GM23248 (cell line): ENCODE measurements at regions not wholly inside any gene's neighbourhood (a gene's known extent, or its start where the extent isn't known, plus 50 kb on each side); places are given as distances from the start of the nearest gene placed in this dataset.

Source experiments
- EZH2 ChIP-seq: fragments of 200-600 bp; sonication (generic); IDR thresholded peaks from 2 replicates; pipeline ENCODE4 v1.6.1; 2018; ENCODE audit warnings: antibody characterized with exemption, mild to moderate bottlenecking; ENCODE audit not compliant: insufficient read depth, poor library complexity, severe bottlenecking
- EZH2phosphoT487 ChIP-seq: fragments of 200-600 bp; sonication (generic); IDR thresholded peaks from 2 replicates; pipeline ENCODE4 v1.6.1; 2018; ENCODE audit warnings: antibody characterized with exemption, moderate library complexity, mild to moderate bottlenecking, low read depth; ENCODE audit not compliant: insufficient read depth

DNA sequence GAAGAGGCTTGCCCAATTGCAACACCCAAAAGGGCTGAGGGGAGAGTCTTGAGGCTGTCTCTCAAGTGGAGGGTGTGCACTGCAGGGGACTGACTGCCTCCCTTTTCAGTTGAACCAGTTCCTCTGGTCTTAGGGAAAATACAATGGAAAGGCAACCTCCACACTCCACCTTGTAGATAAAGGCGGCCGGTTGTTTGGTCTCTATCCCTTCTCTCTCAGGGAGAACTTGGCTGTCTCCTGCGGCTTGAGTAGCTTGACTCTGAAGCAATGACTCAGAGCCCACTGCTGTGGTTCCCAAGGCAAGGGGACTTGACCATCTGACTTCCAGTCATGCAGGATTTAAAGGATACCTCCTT lies 143.2 kb upstream of the UMPS start:
- no peak for TF ChIP-seq EZH2
- no peak for TF ChIP-seq EZH2phosphoT487
